ENCODE measurements at regions not wholly inside any gene's neighbourhood (a gene's known extent, or its start where the extent isn't known, plus 50 kb on each side); places are given as distances from the start of the nearest gene placed in this dataset.

DNA sequence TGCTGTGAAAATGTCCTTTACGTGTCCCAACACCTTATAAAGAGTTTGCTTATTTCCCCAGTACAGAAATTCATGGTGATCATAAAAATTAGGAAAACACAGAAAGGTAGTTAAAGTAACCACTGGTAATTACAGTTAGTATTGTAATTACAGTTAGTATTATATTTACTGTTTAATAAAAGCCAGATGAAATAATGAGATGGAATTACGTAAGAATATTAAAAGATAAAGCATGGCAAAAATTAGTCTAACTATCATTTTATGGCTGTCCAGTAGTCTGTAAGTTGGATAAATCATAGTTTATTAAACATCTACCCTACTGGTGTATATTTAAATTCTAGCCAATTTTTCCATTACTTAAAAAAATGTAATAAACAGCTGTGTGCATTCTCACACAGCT, 638.8 kb downstream of the ACTR3B start (continued):
- no peak for TF ChIP-seq RELA (CRISPR knock-in tag; IDR thresholded peaks at IDR 0.05; ENCODE audit: borderline replicate concordance)
- no peak for TF ChIP-seq ELF4 (CRISPR knock-in tag; IDR thresholded peaks at IDR 0.05; ENCODE audit: low read depth)
- TF ChIP-seq NFYB (CRISPR knock-in tag; conservative IDR thresholded peaks at IDR 0.05; ENCODE audit: low read depth): no peak
- no peak for TF ChIP-seq ATF1 (CRISPR knock-in tag; IDR thresholded peaks at IDR 0.05)
- TF ChIP-seq, protein P1, sequence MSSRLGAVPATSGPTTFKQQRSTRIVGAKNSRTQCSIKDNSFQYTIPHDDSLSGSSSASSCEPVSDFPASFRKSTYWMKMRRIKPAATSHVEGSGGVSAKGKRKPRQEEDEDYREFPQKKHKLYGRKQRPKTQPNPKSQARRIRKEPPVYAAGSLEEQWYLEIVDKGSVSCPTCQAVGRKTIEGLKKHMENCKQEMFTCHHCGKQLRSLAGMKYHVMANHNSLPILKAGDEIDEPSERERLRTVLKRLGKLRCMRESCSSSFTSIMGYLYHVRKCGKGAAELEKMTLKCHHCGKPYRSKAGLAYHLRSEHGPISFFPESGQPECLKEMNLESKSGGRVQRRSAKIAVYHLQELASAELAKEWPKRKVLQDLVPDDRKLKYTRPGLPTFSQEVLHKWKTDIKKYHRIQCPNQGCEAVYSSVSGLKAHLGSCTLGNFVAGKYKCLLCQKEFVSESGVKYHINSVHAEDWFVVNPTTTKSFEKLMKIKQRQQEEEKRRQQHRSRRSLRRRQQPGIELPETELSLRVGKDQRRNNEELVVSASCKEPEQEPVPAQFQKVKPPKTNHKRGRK (CRISPR knock-in tag; IDR thresholded peaks at IDR 0.05; ENCODE audit: borderline replicate concordance): no peak
- no peak for TF ChIP-seq TEAD1 (CRISPR knock-in tag; IDR thresholded peaks at IDR 0.05)
- TF ChIP-seq, protein P2, sequence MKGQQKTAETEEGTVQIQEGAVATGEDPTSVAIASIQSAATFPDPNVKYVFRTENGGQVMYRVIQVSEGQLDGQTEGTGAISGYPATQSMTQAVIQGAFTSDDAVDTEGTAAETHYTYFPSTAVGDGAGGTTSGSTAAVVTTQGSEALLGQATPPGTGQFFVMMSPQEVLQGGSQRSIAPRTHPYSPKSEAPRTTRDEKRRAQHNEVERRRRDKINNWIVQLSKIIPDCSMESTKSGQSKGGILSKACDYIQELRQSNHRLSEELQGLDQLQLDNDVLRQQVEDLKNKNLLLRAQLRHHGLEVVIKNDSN (CRISPR knock-in tag; IDR thresholded peaks at IDR 0.05): no peak
- TF ChIP-seq, protein P3, sequence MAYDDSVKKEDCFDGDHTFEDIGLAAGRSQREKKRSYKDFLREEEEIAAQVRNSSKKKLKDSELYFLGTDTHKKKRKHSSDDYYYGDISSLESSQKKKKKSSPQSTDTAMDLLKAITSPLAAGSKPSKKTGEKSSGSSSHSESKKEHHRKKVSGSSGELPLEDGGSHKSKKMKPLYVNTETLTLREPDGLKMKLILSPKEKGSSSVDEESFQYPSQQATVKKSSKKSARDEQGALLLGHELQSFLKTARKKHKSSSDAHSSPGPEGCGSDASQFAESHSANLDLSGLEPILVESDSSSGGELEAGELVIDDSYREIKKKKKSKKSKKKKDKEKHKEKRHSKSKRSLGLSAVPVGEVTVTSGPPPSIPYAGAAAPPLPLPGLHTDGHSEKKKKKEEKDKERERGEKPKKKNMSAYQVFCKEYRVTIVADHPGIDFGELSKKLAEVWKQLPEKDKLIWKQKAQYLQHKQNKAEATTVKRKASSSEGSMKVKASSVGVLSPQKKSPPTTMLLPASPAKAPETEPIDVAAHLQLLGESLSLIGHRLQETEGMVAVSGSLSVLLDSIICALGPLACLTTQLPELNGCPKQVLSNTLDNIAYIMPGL (CRISPR knock-in tag; IDR thresholded peaks at IDR 0.05): no peak

DNA sequence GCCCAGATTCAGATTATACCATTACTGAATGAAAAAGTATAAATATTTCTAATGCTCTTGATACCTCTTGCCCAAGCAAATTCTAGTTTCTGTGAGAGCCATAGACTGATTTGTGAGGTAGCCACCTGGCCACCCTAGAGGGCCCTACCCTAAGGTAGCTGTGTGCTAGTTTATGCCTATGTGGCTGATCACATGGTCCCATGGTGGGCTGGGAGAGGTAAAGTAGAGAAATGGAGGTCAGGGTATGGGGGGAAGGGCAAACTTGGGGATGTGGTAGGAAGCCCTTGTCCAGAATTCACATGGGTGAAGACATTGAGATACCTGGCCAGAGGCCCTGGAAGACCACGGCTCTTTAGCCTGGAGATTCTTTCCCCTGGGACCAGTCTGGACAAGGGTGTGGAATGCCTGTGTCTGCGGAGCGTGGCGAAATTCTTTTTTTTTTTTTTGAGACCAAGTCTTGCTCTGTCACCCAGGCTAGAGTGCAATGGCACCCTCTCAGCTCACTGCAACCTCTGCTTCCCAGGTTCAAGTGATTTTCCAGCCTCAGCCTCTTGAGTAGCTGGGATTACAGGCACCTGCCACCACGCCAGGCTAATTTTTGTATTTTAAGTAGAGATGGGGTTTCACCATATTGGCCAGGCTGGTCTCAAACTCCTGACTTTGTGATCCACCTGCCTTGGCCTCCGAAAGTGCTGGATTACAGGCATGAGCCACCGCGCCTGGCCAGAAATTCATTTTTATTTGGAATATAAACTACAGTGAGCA, 639.4 kb downstream of the ACTR3B start:
- Mint-ChIP-seq H3K27me3 (ENCODE audit: low read depth) (no peaks in the 10 kb centered on the region; the same call in 1 of the 2 replicates), H3K27ac (no peak overlapping the region), H3K9me3 (peaks cover 92% of the 10 kb centered on the region), H3K36me3 (peaks cover 75% of the 10 kb centered on the region), H3K4me3 (no peak overlapping the region), H3K4me1 (no peaks in the 10 kb centered on the region)
- TF ChIP-seq, protein P4, sequence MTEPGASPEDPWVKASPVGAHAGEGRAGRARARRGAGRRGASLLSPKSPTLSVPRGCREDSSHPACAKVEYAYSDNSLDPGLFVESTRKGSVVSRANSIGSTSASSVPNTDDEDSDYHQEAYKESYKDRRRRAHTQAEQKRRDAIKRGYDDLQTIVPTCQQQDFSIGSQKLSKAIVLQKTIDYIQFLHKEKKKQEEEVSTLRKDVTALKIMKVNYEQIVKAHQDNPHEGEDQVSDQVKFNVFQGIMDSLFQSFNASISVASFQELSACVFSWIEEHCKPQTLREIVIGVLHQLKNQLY (CRISPR knock-in tag; IDR thresholded peaks at IDR 0.05): no peak
- TF ChIP-seq SP1 (CRISPR knock-in tag; conservative IDR thresholded peaks at IDR 0.05) (no peak), IRF2 (CRISPR knock-in tag; IDR thresholded peaks at IDR 0.05; ENCODE audit: borderline replicate concordance, low read depth) (no peak), ZNF416 (CRISPR knock-in tag; IDR thresholded peaks at IDR 0.05) (no peak)
- TF ChIP-seq, protein P5, sequence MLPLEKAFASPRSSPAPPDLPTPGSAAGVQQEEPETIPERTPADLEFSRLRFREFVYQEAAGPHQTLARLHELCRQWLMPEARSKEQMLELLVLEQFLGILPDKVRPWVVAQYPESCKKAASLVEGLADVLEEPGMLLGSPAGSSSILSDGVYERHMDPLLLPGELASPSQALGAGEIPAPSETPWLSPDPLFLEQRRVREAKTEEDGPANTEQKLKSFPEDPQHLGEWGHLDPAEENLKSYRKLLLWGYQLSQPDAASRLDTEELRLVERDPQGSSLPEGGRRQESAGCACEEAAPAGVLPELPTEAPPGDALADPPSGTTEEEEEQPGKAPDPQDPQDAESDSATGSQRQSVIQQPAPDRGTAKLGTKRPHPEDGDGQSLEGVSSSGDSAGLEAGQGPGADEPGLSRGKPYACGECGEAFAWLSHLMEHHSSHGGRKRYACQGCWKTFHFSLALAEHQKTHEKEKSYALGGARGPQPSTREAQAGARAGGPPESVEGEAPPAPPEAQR (CRISPR knock-in tag; IDR thresholded peaks at IDR 0.05): no peak
- TF ChIP-seq, protein P6, sequence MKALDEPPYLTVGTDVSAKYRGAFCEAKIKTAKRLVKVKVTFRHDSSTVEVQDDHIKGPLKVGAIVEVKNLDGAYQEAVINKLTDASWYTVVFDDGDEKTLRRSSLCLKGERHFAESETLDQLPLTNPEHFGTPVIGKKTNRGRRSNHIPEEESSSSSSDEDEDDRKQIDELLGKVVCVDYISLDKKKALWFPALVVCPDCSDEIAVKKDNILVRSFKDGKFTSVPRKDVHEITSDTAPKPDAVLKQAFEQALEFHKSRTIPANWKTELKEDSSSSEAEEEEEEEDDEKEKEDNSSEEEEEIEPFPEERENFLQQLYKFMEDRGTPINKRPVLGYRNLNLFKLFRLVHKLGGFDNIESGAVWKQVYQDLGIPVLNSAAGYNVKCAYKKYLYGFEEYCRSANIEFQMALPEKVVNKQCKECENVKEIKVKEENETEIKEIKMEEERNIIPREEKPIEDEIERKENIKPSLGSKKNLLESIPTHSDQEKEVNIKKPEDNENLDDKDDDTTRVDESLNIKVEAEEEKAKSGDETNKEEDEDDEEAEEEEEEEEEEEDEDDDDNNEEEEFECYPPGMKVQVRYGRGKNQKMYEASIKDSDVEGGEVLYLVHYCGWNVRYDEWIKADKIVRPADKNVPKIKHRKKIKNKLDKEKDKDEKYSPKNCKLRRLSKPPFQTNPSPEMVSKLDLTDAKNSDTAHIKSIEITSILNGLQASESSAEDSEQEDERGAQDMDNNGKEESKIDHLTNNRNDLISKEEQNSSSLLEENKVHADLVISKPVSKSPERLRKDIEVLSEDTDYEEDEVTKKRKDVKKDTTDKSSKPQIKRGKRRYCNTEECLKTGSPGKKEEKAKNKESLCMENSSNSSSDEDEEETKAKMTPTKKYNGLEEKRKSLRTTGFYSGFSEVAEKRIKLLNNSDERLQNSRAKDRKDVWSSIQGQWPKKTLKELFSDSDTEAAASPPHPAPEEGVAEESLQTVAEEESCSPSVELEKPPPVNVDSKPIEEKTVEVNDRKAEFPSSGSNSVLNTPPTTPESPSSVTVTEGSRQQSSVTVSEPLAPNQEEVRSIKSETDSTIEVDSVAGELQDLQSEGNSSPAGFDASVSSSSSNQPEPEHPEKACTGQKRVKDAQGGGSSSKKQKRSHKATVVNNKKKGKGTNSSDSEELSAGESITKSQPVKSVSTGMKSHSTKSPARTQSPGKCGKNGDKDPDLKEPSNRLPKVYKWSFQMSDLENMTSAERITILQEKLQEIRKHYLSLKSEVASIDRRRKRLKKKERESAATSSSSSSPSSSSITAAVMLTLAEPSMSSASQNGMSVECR (CRISPR knock-in tag; IDR thresholded peaks at IDR 0.05; ENCODE audit: borderline replicate concordance): no peak
- ATAC-seq: no peak
- ChIA-PET POLR2A (no interaction called here), CTCF (no interaction called here)
- no peak for DNase-seq (ENCODE audit: low spot score)

All from WTC11 (cell line).